ENCODE measurements at regions not wholly inside any gene's neighbourhood (a gene's known extent, or its start where the extent isn't known, plus 50 kb on each side); places are given as distances from the start of the nearest gene placed in this dataset.
A peak's percentile ranks its signal among the peaks of the same experiment; 100 is the strongest.
"Not testable (repeated sequence)": the region's sequence is repeated elsewhere in the genome, so short reads cannot be mapped to it uniquely, and the experiment has no call there.

DNA sequence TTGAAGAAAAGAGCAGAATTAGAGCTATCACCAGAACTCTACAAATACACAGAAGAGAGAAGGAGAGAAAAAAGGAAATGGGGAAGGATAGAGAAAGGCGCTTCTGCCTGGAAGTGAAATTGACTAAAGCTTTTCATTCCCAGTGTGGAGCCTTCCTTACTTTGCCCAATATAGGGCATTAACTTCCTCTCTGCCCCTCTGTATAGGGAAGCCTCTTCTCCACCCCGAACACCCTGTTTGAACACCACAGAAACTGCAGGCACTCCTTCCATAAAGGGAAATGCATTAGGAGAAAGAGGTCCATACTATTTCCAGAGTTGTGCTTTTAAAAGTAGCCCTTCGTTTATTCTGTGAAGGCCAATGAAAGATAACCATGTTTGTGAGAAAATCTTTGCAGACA, 248.5 kb downstream of the RAP2B start:
- Histone ChIP-seq H3K79me2 (ENCODE audit: control insufficient read depth, insufficient read depth, low read length, poor library complexity) (no peaks in the 10 kb centered on the region), H3K14ac (ENCODE audit: low read length) (no peak overlapping the region), H4K12ac (ENCODE audit: low read depth, low read length) (no peak overlapping the region), H4K91ac (ENCODE audit: low read depth, low read length) (no peak overlapping the region), H3K4ac (ENCODE audit: low read depth, low read length) (no peak overlapping the region), H3K23ac (ENCODE audit: low read length) (no peak overlapping the region), H3K4me1 (ENCODE audit: control insufficient read depth in 1 of 2, insufficient read depth in 2 of 2, low read length in 2 of 2) (no peaks in the 10 kb centered on the region), H3K9me3 (ENCODE audit: insufficient read depth, low read depth, low read length) (no peaks in the 10 kb centered on the region), H3K27ac (ENCODE audit: low read depth, low read length) (no peak overlapping the region), H2BK12ac (ENCODE audit: low read length) (no peak overlapping the region), H3K27me3 (ENCODE audit: insufficient read depth, low read length) (no peaks in the 10 kb centered on the region), H3K36me3 (ENCODE audit: control insufficient read depth in 1 of 2, insufficient read depth in 2 of 2, low read length in 2 of 2) (no peaks in the 10 kb centered on the region), H2AK5ac (ENCODE audit: low read length) (no peak overlapping the region), H2BK5ac (ENCODE audit: low read depth, low read length, poor library complexity) (no peak overlapping the region), H3K4me2 (ENCODE audit: low read length) (no peak overlapping the region), H4K8ac (ENCODE audit: low read depth, low read length) (no peak overlapping the region), H3K79me1 (ENCODE audit: low read length) (no peaks in the 10 kb centered on the region), H3K4me3 (ENCODE audit: low read depth, low read length) (no peak overlapping the region), H3K9ac (ENCODE audit: low read length) (no peak overlapping the region), H3K18ac (ENCODE audit: low read length) (no peak overlapping the region), H2AFZ (ENCODE audit: insufficient read depth, low read length, poor library complexity) (no peak overlapping the region), H2BK120ac (ENCODE audit: insufficient read depth, low read length, poor library complexity) (no peak overlapping the region)
- DNase-seq: no peak
- WGBS (ENCODE audit: extremely low coverage, insufficient coverage, insufficient read length): no CpG with 5 or more reads among the region's 3 CpGs

DNA sequence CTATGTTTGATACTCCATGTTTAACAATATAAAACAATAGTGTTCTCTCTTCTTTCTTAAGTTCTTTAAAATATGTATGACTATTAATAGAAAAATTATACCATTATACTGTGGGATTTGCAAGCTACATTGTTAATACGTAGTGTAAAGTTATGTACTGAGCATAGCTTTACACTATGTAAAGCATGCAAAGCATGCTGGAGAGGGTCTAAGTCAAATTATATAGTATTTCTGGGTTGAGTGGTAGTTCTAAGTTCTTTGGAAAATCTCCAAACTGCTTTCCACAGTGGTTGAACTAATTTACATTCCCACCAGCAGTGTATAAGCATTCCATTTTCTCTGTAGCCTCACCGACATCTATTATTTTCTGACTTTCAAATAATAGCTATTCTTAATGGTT, 253.0 kb downstream of the RAP2B start:
- no peak overlapping the region for H2BK120ac ChIP-seq (ENCODE audit: insufficient read depth, low read length, poor library complexity)
- H3K36me3 ChIP-seq (ENCODE audit: control insufficient read depth in 1 of 2, insufficient read depth in 2 of 2, low read length in 2 of 2): no peaks in the 10 kb centered on the region
- H3K4me2 ChIP-seq (ENCODE audit: low read length): no peak overlapping the region
- H3K27ac ChIP-seq (ENCODE audit: low read depth, low read length): no peak overlapping the region
- no peak overlapping the region for H4K8ac ChIP-seq (ENCODE audit: low read depth, low read length)
- peak in 1 of 2 donors; percentile 59 for DNase-seq
- H3K14ac ChIP-seq (ENCODE audit: low read length): no peak overlapping the region
- H4K12ac ChIP-seq (ENCODE audit: low read depth, low read length): no peak overlapping the region
- no peak overlapping the region for H3K23ac ChIP-seq (ENCODE audit: low read length)
- no peaks in the 10 kb centered on the region for H3K27me3 ChIP-seq (ENCODE audit: insufficient read depth, low read length)
- peaks cover 3% of the 10 kb centered on the region for H3K9me3 ChIP-seq (ENCODE audit: insufficient read depth, low read depth, low read length)
- H3K18ac ChIP-seq (ENCODE audit: low read length): no peak overlapping the region
- H2AFZ ChIP-seq (ENCODE audit: insufficient read depth, low read length, poor library complexity): no peak overlapping the region
- H2BK12ac ChIP-seq (ENCODE audit: low read length): no peak overlapping the region
- no peaks in the 10 kb centered on the region for H3K79me2 ChIP-seq (ENCODE audit: control insufficient read depth, insufficient read depth, low read length, poor library complexity)
- H4K91ac ChIP-seq (ENCODE audit: low read depth, low read length): no peak overlapping the region
- no peak overlapping the region for H3K9ac ChIP-seq (ENCODE audit: low read length)
- WGBS (ENCODE audit: extremely low coverage, insufficient coverage, insufficient read length): no CpG with 5 or more reads among the region's 2 CpGs
- no peak overlapping the region for H2BK5ac ChIP-seq (ENCODE audit: low read depth, low read length, poor library complexity)
- no peaks in the 10 kb centered on the region for H3K79me1 ChIP-seq (ENCODE audit: low read length)
- H2AK5ac ChIP-seq (ENCODE audit: low read length): no peak overlapping the region
- H3K4me1 ChIP-seq (ENCODE audit: control insufficient read depth in 1 of 2, insufficient read depth in 2 of 2, low read length in 2 of 2): no peaks in the 10 kb centered on the region
- H3K4ac ChIP-seq (ENCODE audit: low read depth, low read length): no peak overlapping the region
- no peak overlapping the region for H3K4me3 ChIP-seq (ENCODE audit: low read depth, low read length)

DNA sequence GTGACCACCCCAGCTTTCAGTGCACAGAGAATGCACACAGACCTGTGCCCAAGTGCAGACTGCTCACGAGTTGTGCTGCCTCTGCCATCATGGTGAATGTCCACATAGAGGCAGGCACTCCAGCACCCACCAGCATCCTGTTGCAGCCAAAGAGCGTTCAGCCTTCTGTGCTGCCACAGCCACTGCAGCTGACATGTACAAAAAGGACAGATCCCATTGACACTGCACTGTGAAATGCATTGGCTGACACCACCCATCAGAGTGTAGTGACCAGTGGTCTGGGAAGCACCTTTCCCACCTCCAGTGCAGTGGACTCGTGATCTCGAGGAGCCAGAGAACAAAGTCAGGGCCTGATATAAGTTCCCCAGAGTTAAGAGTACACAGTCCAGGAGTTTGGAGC, 260.3 kb downstream of the RAP2B start:
- WGBS (ENCODE audit: extremely low coverage, insufficient coverage, insufficient read length): no CpG with 5 or more reads among the region's 4 CpGs
- Histone ChIP-seq H3K4me2 (ENCODE audit: low read length) (no peak overlapping the region), H3K9ac (ENCODE audit: low read length) (no peak overlapping the region), H2BK5ac (ENCODE audit: low read depth, low read length, poor library complexity) (no peak overlapping the region), H3K18ac (ENCODE audit: low read length) (no peak overlapping the region), H3K14ac (ENCODE audit: low read length) (no peak overlapping the region), H3K4me1 (ENCODE audit: control insufficient read depth in 1 of 2, insufficient read depth in 2 of 2, low read length in 2 of 2) (no peaks in the 10 kb centered on the region), H3K27ac (ENCODE audit: low read depth, low read length) (no peak overlapping the region), H2BK120ac (ENCODE audit: insufficient read depth, low read length, poor library complexity) (no peak overlapping the region), H3K4me3 (ENCODE audit: low read depth, low read length) (no peak overlapping the region), H3K36me3 (ENCODE audit: control insufficient read depth in 1 of 2, insufficient read depth in 2 of 2, low read length in 2 of 2) (no peaks in the 10 kb centered on the region), H4K8ac (ENCODE audit: low read depth, low read length) (no peak overlapping the region), H3K9me3 (ENCODE audit: insufficient read depth, low read depth, low read length) (peaks cover 8% of the 10 kb centered on the region), H3K4ac (ENCODE audit: low read depth, low read length) (no peak overlapping the region), H3K79me1 (ENCODE audit: low read length) (no peaks in the 10 kb centered on the region), H4K12ac (ENCODE audit: low read depth, low read length) (no peak overlapping the region), H3K23ac (ENCODE audit: low read length) (no peak overlapping the region), H4K91ac (ENCODE audit: low read depth, low read length) (no peak overlapping the region), H3K27me3 (ENCODE audit: insufficient read depth, low read length) (no peaks in the 10 kb centered on the region), H2AK5ac (ENCODE audit: low read length) (no peak overlapping the region), H3K79me2 (ENCODE audit: control insufficient read depth, insufficient read depth, low read length, poor library complexity) (no peaks in the 10 kb centered on the region), H2BK12ac (ENCODE audit: low read length) (no peak overlapping the region), H2AFZ (ENCODE audit: insufficient read depth, low read length, poor library complexity) (no peak overlapping the region)
- DNase-seq: no peak

DNA sequence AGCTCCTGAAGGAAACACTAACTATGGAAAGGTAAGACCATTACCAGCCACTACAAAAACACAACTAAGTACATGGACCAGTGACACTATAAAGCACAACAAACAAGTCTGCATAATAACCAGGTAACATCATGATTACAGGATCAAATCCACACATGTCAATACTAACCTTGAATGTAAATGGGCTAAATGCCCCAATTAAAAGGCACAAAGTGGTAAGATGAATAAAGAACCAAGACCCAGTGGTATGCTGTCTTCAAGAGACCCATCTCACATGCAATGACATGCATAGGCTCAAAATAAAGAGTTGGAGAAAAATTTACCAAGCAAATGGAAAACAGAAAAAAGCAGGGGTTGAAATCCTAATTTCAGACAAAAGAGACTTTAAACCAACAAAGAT, 261.8 kb downstream of the RAP2B start:
- H3K9ac ChIP-seq (ENCODE audit: low read length); H2BK5ac ChIP-seq (ENCODE audit: low read depth, low read length, poor library complexity); H3K9me3 ChIP-seq (ENCODE audit: insufficient read depth, low read depth, low read length); H3K14ac ChIP-seq (ENCODE audit: low read length); H3K27ac ChIP-seq (ENCODE audit: low read depth, low read length); H2BK12ac ChIP-seq (ENCODE audit: low read length); H4K91ac ChIP-seq (ENCODE audit: low read depth, low read length); H2BK120ac ChIP-seq (ENCODE audit: insufficient read depth, low read length, poor library complexity); H3K4me1 ChIP-seq (ENCODE audit: control insufficient read depth in 1 of 2, insufficient read depth in 2 of 2, low read length in 2 of 2); H3K36me3 ChIP-seq (ENCODE audit: control insufficient read depth in 1 of 2, insufficient read depth in 2 of 2, low read length in 2 of 2); H3K23ac ChIP-seq (ENCODE audit: low read length); H3K79me1 ChIP-seq (ENCODE audit: low read length); H3K27me3 ChIP-seq (ENCODE audit: insufficient read depth, low read length); H2AFZ ChIP-seq (ENCODE audit: insufficient read depth, low read length, poor library complexity); H4K8ac ChIP-seq (ENCODE audit: low read depth, low read length); H3K4me3 ChIP-seq (ENCODE audit: low read depth, low read length); H3K4ac ChIP-seq (ENCODE audit: low read depth, low read length); H3K18ac ChIP-seq (ENCODE audit: low read length); H3K4me2 ChIP-seq (ENCODE audit: low read length); H2AK5ac ChIP-seq (ENCODE audit: low read length); DNase-seq; H4K12ac ChIP-seq (ENCODE audit: low read depth, low read length); H3K79me2 ChIP-seq (ENCODE audit: control insufficient read depth, insufficient read depth, low read length, poor library complexity): not testable (repeated sequence)

DNA sequence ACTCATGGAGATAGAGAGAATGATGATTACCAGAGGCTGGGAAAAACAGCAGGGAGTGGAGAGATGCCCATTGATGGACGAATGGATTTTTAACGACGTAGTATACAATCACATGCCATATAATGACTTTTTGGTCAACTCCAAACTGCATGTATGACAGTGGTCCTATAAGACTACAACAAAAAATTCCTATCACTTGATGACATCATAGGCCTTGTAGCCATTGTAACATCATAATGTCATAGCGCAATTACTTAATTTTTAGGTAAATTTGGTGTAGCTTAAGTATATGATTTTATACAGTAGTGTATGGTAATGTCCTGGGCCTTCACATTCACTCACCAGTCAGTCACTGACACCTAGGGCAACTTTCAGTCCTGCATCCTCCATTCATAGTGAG, 264.3 kb downstream of the RAP2B start:
- no peak overlapping the region for H3K14ac ChIP-seq (ENCODE audit: low read length)
- H3K27me3 ChIP-seq (ENCODE audit: insufficient read depth, low read length): no peaks in the 10 kb centered on the region
- H3K4me3 ChIP-seq (ENCODE audit: low read depth, low read length): no peak overlapping the region
- no peak overlapping the region for H3K4ac ChIP-seq (ENCODE audit: low read depth, low read length)
- H3K79me2 ChIP-seq (ENCODE audit: control insufficient read depth, insufficient read depth, low read length, poor library complexity): no peaks in the 10 kb centered on the region
- H3K36me3 ChIP-seq (ENCODE audit: control insufficient read depth in 1 of 2, insufficient read depth in 2 of 2, low read length in 2 of 2): no peaks in the 10 kb centered on the region
- H3K23ac ChIP-seq (ENCODE audit: low read length): no peak overlapping the region
- no peak overlapping the region for H2BK12ac ChIP-seq (ENCODE audit: low read length)
- no peak overlapping the region for H2AFZ ChIP-seq (ENCODE audit: insufficient read depth, low read length, poor library complexity)
- no peak for DNase-seq
- no peak overlapping the region for H2BK120ac ChIP-seq (ENCODE audit: insufficient read depth, low read length, poor library complexity)
- no peak overlapping the region for H4K12ac ChIP-seq (ENCODE audit: low read depth, low read length)
- no peak overlapping the region for H3K27ac ChIP-seq (ENCODE audit: low read depth, low read length)
- no CpG with 5 or more reads among the region's 4 CpGs for WGBS (ENCODE audit: extremely low coverage, insufficient coverage, insufficient read length)
- H4K8ac ChIP-seq (ENCODE audit: low read depth, low read length): no peak overlapping the region
- no peaks in the 10 kb centered on the region for H3K4me1 ChIP-seq (ENCODE audit: control insufficient read depth in 1 of 2, insufficient read depth in 2 of 2, low read length in 2 of 2)
- H3K9me3 ChIP-seq (ENCODE audit: insufficient read depth, low read depth, low read length): peaks cover 5% of the 10 kb centered on the region
- H3K18ac ChIP-seq (ENCODE audit: low read length): no peak overlapping the region
- H3K79me1 ChIP-seq (ENCODE audit: low read length): no peaks in the 10 kb centered on the region
- H3K9ac ChIP-seq (ENCODE audit: low read length): no peak overlapping the region
- H2BK5ac ChIP-seq (ENCODE audit: low read depth, low read length, poor library complexity): no peak overlapping the region
- no peak overlapping the region for H4K91ac ChIP-seq (ENCODE audit: low read depth, low read length)
- H2AK5ac ChIP-seq (ENCODE audit: low read length): no peak overlapping the region
- no peak overlapping the region for H3K4me2 ChIP-seq (ENCODE audit: low read length)

All from trophoblast cell (in vitro differentiated cells and primary cell).